CD4-positive, alpha-beta T cell treated with Interleukin-2 at 100 ng/mL for 4 hours (primary cell): ENCODE measurements at regions not wholly inside any gene's neighbourhood (a gene's known extent, or its start where the extent isn't known, plus 50 kb on each side); places are given as distances from the start of the nearest gene placed in this dataset.
"Not testable (repeated sequence)": the region's sequence is repeated elsewhere in the genome, so short reads cannot be mapped to it uniquely, and the experiment has no call there.

Source experiments
- DNase-seq: peaks from one replicate; pipeline ENCODE4 v3.0.0-alpha.2; 2020; ENCODE audit warnings: low spot score

GRCh38 chr18:78416853-78417252, 562.8 kb upstream of the SALL3 start:
- no peak for DNase-seq

- DNase-seq, result no peak
Observed at GRCh38 chr18:78418379-78418778, 561.2 kb upstream of the SALL3 start.

GRCh38 chr18:78419171-78419570, 560.4 kb upstream of the SALL3 start:
- DNase-seq, result no peak

- no peak for DNase-seq
Observed at GRCh38 chr18:78420116-78420515, 559.5 kb upstream of the SALL3 start.

GRCh38 chr18:78421392-78421791, 558.2 kb upstream of the SALL3 start:
- no peak for DNase-seq

GRCh38 chr18:78422336-78422735, 557.3 kb upstream of the SALL3 start:
- DNase-seq, result no peak

- no peak for DNase-seq
Observed at GRCh38 chr18:78423811-78424210, 555.8 kb upstream of the SALL3 start.

GRCh38 chr18:78424403-78425018, 555.1 kb upstream of the SALL3 start:
- DNase-seq, result no peak

GRCh38 chr18:78425019-78425412, 554.6 kb upstream of the SALL3 start:
- DNase-seq, result no peak

- no peak for DNase-seq
Observed at GRCh38 chr18:78427081-78427480, 552.5 kb upstream of the SALL3 start.

- no peak for DNase-seq
Observed at GRCh38 chr18:78429127-78430108, 550.2 kb upstream of the SALL3 start.

GRCh38 chr18:78430131-78430758, 549.4 kb upstream of the SALL3 start:
- no peak for DNase-seq

- no peak for DNase-seq
Observed at GRCh38 chr18:78431606-78432005, 548.0 kb upstream of the SALL3 start.

GRCh38 chr18:78433562-78433961, 546.1 kb upstream of the SALL3 start:
- no peak for DNase-seq

- DNase-seq, result no peak
Observed at GRCh38 chr18:78436110-78436509, 543.5 kb upstream of the SALL3 start.

- not testable (repeated sequence) for DNase-seq
Observed at GRCh38 chr18:78438235-78438634, 541.4 kb upstream of the SALL3 start.

GRCh38 chr18:78445880-78446279, 533.7 kb upstream of the SALL3 start:
- no peak for DNase-seq

- DNase-seq, result no peak
Observed at GRCh38 chr18:78447211-78447610, 532.4 kb upstream of the SALL3 start.

- DNase-seq, result no peak
Observed at GRCh38 chr18:78448106-78448505, 531.5 kb upstream of the SALL3 start.

- DNase-seq, result no peak
Observed at GRCh38 chr18:78448591-78448990, 531.0 kb upstream of the SALL3 start.

GRCh38 chr18:78454221-78454620, 525.4 kb upstream of the SALL3 start:
- no peak for DNase-seq

- DNase-seq, result no peak
Observed at GRCh38 chr18:78455386-78455785, 524.2 kb upstream of the SALL3 start.

- no peak for DNase-seq
Observed at GRCh38 chr18:78457011-78457410, 522.6 kb upstream of the SALL3 start.
